Neutrophil (primary cell): ENCODE measurements at regions not wholly inside any gene's neighbourhood (a gene's known extent, or its start where the extent isn't known, plus 50 kb on each side); places are given as distances from the start of the nearest gene placed in this dataset.

Experiments used
- H3K27ac ChIP-seq: fragments of 200-600 bp; sonication (generic); 2 replicates; pipeline ENCODE4 v1.5.1; 2016; ENCODE audit warnings: mild to moderate bottlenecking, moderate library complexity
- H3K27me3 ChIP-seq: fragments of 200-600 bp; sonication (generic); 2 replicates; pipeline ENCODE4 v1.6.0; 2016; ENCODE audit warnings: mild to moderate bottlenecking
- H3K36me3 ChIP-seq: fragments of 200-600 bp; sonication (generic); 2 replicates; pipeline ENCODE4 v1.5.1; 2017
- H3K4me1 ChIP-seq, 2 experiments: fragments of 200-600 bp in 1 of 2; sonication (generic) in 1 of 2; 1 replicate in 1 of 2; 2 replicates in 1 of 2; pipeline versions ENCODE4 v1.5.1 to v1.6.1; 2013 to 2016; ENCODE audit warnings: low read depth in 1 of 2, low read length in 1 of 2, mild to moderate bottlenecking in 1 of 2, moderate library complexity in 1 of 2; ENCODE audit not compliant: control insufficient read depth in 1 of 2, insufficient read depth in 1 of 2
- H3K4me3 ChIP-seq, 2 experiments: fragments of 200-600 bp in 1 of 2; sonication (generic) in 1 of 2; 1 replicate in 1 of 2; 2 replicates in 1 of 2; pipeline ENCODE4 v1.5.1; 2013 to 2016; ENCODE audit warnings: low read depth in 1 of 2, low read length in 1 of 2, mild to moderate bottlenecking in 1 of 2, moderate library complexity in 1 of 2
- H3K9me3 ChIP-seq: fragments of 200-600 bp; sonication (generic); 2 replicates; pipeline ENCODE4 v1.5.1; 2016
- TF ChIP-seq, protein P1 (sequence below): fragments of 200-600 bp; sonication (generic); IDR thresholded peaks from 2 replicates; pipeline ENCODE4 v1.5.1; 2016; ENCODE audit warnings: antibody characterized with exemption

DNA sequence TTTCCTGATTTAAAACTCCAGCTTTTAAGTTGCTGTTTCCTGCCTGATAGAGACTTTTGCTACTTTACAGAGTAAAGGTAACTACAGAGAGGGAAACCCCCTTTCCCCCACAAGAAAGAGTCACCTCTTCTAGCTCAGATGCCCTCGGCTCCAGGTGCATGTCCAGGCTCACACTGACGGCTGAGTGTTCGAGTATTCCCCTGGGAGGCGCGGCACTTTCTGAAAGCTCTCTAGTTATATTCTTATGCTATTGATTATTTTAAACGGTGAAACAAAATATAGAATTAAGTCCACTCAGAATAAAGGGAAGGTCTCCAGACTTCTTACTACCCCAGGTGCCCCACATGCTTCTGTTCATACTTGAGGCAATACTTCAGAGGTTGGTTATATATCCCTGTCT lies 160.3 kb upstream of the FMN2 start:
- no peaks in the 10 kb centered on the region for H3K27me3 ChIP-seq
- TF ChIP-seq, protein P1, sequence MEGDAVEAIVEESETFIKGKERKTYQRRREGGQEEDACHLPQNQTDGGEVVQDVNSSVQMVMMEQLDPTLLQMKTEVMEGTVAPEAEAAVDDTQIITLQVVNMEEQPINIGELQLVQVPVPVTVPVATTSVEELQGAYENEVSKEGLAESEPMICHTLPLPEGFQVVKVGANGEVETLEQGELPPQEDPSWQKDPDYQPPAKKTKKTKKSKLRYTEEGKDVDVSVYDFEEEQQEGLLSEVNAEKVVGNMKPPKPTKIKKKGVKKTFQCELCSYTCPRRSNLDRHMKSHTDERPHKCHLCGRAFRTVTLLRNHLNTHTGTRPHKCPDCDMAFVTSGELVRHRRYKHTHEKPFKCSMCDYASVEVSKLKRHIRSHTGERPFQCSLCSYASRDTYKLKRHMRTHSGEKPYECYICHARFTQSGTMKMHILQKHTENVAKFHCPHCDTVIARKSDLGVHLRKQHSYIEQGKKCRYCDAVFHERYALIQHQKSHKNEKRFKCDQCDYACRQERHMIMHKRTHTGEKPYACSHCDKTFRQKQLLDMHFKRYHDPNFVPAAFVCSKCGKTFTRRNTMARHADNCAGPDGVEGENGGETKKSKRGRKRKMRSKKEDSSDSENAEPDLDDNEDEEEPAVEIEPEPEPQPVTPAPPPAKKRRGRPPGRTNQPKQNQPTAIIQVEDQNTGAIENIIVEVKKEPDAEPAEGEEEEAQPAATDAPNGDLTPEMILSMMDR: no peak
- H3K4me1 ChIP-seq: no peaks in the 10 kb centered on the region
- no peaks in the 10 kb centered on the region for H3K9me3 ChIP-seq
- no peak overlapping the region for H3K27ac ChIP-seq
- no peak overlapping the region for H3K4me3 ChIP-seq
- no peaks in the 10 kb centered on the region for H3K36me3 ChIP-seq

DNA sequence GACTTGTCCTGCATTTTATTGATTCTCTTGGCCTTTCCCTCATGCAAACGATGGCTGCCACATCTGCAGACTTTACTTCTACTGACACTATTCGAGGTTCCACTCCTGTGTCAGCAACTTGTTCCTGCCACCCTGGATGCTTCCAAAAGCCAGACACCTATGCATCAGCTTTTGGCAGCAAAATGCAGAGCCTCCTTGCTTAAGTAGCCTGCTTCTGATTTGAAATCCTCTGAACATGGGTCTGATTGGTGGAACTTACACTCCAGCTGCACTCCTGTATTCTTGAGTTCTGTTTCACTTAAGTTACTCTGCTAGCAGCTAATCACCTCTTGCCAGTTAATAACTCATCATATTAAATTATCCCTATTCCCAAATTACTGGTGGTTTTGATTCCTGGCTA lies 152.1 kb upstream of the FMN2 start:
- Histone ChIP-seq H3K4me1 (no peaks in the 10 kb centered on the region), H3K27me3 (no peaks in the 10 kb centered on the region), H3K4me3 (no peak overlapping the region), H3K9me3 (no peaks in the 10 kb centered on the region), H3K36me3 (no peaks in the 10 kb centered on the region), H3K27ac (no peak overlapping the region)
- TF ChIP-seq, protein P1: no peak

DNA sequence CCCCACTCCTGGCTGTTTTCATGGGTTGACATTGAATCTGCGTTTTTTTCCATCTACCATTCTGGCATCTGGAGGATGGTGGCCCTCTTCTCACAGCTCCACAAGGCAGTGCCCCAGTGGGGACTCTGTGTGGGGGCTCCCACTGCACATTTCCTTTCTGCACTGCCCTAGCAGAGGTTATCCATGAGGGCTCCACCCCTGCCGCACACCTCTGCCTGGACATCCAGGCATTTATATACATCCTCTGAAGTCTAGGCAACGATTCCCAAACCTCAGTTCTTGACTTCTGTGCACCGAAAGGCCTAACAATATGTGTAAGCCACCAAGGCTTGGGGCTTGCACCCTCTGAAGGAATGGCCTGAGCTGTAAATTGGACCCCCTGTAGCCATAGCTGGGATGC lies 147.9 kb upstream of the FMN2 start:
- Histone ChIP-seq H3K4me1 (no peaks in the 10 kb centered on the region), H3K9me3 (no peaks in the 10 kb centered on the region), H3K4me3 (no peak overlapping the region), H3K36me3 (no peaks in the 10 kb centered on the region), H3K27ac (no peak overlapping the region), H3K27me3 (no peaks in the 10 kb centered on the region)
- TF ChIP-seq, protein P1: no peak

DNA sequence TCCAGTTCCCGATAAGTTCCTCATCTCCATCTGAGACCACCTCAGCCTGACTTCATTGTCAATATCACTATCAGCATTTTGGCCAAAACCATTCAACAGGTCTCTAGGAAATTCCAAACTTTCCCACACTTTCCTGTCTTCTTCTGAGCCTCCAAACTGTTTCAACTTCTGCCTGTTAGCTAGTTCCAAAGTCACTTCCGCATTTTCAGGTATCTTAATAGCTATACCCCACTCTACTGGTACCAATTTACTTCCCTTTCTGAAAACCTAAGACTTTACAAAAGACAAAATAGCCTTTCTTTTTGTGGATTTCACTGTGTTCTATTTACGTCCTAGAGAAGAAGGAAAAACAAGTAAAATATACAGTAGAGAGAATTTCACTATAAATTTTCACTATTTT lies 147.0 kb upstream of the FMN2 start:
- peak overlapping the region; percentile 0 for H3K27ac ChIP-seq
- no peaks in the 10 kb centered on the region for H3K36me3 ChIP-seq
- H3K27me3 ChIP-seq: no peaks in the 10 kb centered on the region
- TF ChIP-seq, protein P1: no peak
- no peaks in the 10 kb centered on the region for H3K9me3 ChIP-seq
- H3K4me1 ChIP-seq: no peaks in the 10 kb centered on the region
- H3K4me3 ChIP-seq: no peak overlapping the region

DNA sequence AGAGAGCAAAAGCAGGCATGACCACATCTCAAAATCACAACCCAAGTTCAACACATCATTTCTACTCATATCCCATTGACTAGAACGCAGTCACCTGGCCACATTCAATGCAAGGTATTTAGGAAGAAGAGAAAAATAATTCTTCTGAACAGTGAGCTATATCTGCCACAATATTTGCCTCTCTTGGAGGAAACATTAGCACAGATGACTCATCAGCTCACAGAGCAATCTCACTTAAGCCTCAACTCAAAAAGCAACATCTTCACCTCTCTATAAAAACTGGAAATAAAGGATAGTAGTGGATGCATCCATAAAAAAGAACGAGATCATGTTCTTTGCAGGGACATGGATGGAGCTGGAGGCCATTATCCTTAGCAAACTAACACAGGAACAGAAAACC lies 143.9 kb upstream of the FMN2 start:
- no peaks in the 10 kb centered on the region for H3K36me3 ChIP-seq
- no peak overlapping the region for H3K27ac ChIP-seq
- no peaks in the 10 kb centered on the region for H3K9me3 ChIP-seq
- H3K27me3 ChIP-seq: no peaks in the 10 kb centered on the region
- no peaks in the 10 kb centered on the region for H3K4me1 ChIP-seq
- H3K4me3 ChIP-seq: no peak overlapping the region
- TF ChIP-seq, protein P1: no peak

DNA sequence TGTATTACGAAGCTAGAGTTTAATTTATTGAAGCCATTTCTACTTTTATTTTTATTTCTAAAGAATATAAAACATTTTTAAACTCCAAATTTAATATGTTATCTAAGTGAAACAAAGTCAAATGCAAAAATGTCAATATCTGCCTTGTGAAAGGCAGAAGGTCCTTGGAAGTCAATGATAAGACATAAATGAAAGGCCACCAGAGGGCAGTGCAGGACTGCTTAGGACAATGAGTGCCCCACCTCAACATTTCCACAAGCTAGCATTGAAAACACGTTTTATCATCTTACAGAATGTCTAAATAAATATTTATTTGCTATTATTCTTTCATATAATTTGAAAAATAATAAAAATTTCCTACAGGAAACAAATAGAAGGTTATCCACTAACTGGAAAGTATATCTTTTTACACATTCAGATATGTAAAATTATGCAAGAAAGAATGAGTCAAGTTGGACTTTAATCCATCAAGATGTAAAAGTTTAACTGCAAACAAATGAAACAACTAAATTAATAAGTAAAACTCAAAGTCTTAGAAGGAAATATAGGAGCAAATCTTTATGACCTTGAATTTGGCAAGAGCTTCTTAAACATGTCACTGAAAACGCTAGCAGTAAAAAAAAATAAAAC lies 140.1 kb upstream of the FMN2 start:
- no peak overlapping the region for H3K27ac ChIP-seq
- H3K4me3 ChIP-seq: no peak overlapping the region
- no peaks in the 10 kb centered on the region for H3K36me3 ChIP-seq
- H3K27me3 ChIP-seq: peaks cover 5% of the 10 kb centered on the region
- H3K4me1 ChIP-seq: no peaks in the 10 kb centered on the region
- no peaks in the 10 kb centered on the region for H3K9me3 ChIP-seq
- TF ChIP-seq, protein P1: no peak
